AG04449 (cell line): ENCODE measurements at regions not wholly inside any gene's neighbourhood (a gene's known extent, or its start where the extent isn't known, plus 50 kb on each side); places are given as distances from the start of the nearest gene placed in this dataset.
"Not testable (repeated sequence)": the region's sequence is repeated elsewhere in the genome, so short reads cannot be mapped to it uniquely, and the experiment has no call there.

ENCODE experiments used
- CTCF ChIA-PET: fragments of 350-600 bp; formaldehyde crosslinking; extraction: SDS; loops from one replicate; lab custom pipeline; 2021; ENCODE audit warnings: antibody characterized with exemption; lab: Yijun Ruan, JAX
- POLR2A ChIA-PET: fragments of 400-600, 350-600 bp; formaldehyde crosslinking; extraction: SDS; loops from one replicate; lab custom pipeline; 2020; ENCODE audit warnings: antibody characterized with exemption, inconsistent platforms; lab: Yijun Ruan, JAX
- DNase-seq: peaks from one replicate; pipeline ENCODE4 v3.0.0-alpha.2; 2010; ENCODE audit warnings: low read depth, low spot score
- H3K4me3 ChIP-seq: 2 replicates; pipeline ENCODE4 v1.5.1; 2011; ENCODE audit warnings: low read depth, mild to moderate bottlenecking, control low read depth, low read length
- CTCF ChIP-seq: IDR thresholded peaks from one replicate; pipeline ENCODE4 v1.5.1; 2011; ENCODE audit warnings: mild to moderate bottlenecking, moderate library complexity, low read length, control low read depth, inconsistent platforms; ENCODE audit not compliant: insufficient read depth; ENCODE audit errors: missing control alignments

- H3K4me3 ChIP-seq, result no peak overlapping the region
- no peak for TF ChIP-seq CTCF
- DNase-seq, result no peak
- ChIA-PET POLR2A (no interaction called here), CTCF (no interaction called here)
These were observed 465.8 kb downstream of the FRK start for GRCh38 chr6:115594891-115595290.

- DNase-seq, result no peak
- TF ChIP-seq CTCF, result no peak
- H3K4me3 ChIP-seq, result no peak overlapping the region
- CTCF ChIA-PET, result no interaction called here
- POLR2A ChIA-PET, result no interaction called here
These were observed 468.7 kb downstream of the FRK start for GRCh38 chr6:115592025-115592424.

- H3K4me3 ChIP-seq, CTCF ChIA-PET, POLR2A ChIA-PET, DNase-seq: not testable (repeated sequence)
These were observed 471.6 kb downstream of the FRK start for GRCh38 chr6:115589072-115589471.

- DNase-seq, result no peak
- CTCF ChIA-PET, result no interaction called here
- TF ChIP-seq CTCF, result no peak
- no peak overlapping the region for H3K4me3 ChIP-seq
- POLR2A ChIA-PET, result no interaction called here
These were observed 477.4 kb downstream of the FRK start for GRCh38 chr6:115583290-115583689.

GRCh38 chr6:115582386-115582785, 478.3 kb downstream of the FRK start:
- DNase-seq, result no peak
- POLR2A ChIA-PET, result no interaction called here
- H3K4me3 ChIP-seq, result no peak overlapping the region
- no peak for TF ChIP-seq CTCF
- CTCF ChIA-PET, result no interaction called here

GRCh38 chr6:115579565-115579964, 481.1 kb downstream of the FRK start:
- CTCF ChIA-PET, POLR2A ChIA-PET, DNase-seq, H3K4me3 ChIP-seq: not testable (repeated sequence)

- DNase-seq, result no peak
- POLR2A ChIA-PET, result no interaction called here
- H3K4me3 ChIP-seq, result no peak overlapping the region
- TF ChIP-seq CTCF, result no peak
- CTCF ChIA-PET, result no interaction called here
These were observed 483.4 kb downstream of the FRK start for GRCh38 chr6:115577270-115577669.
